Colonic mucosa (tissue), 4 donors: ENCODE measurements at regions not wholly inside any gene's neighbourhood (a gene's known extent, or its start where the extent isn't known, plus 50 kb on each side); places are given as distances from the start of the nearest gene placed in this dataset.

Experiments used
- DNase-seq: peaks from one replicate; pipeline ENCODE4 v3.0.0-alpha.2; 2020
- H3K27ac ChIP-seq: fragments of 200-600 bp; one replicate; pipeline ENCODE4 v1.8.0; 2021
- H3K27me3 ChIP-seq: fragments of 200-600 bp; one replicate; pipeline ENCODE4 v1.8.0; 2021
- H3K36me3 ChIP-seq: fragments of 200-600 bp; one replicate; pipeline ENCODE4 v1.8.0; 2021
- H3K4me1 ChIP-seq: fragments of 200-600 bp; one replicate; pipeline ENCODE4 v1.8.0; 2021; ENCODE audit warnings: mild to moderate bottlenecking
- H3K4me3 ChIP-seq: fragments of 200-600 bp; one replicate; pipeline ENCODE4 v1.8.0; 2021
- H3K9ac ChIP-seq, 2 donors: one replicate each; pipeline ENCODE4 v1.7.0; 2013; ENCODE audit warnings: control low read depth in 2 of 2, low read depth in 2 of 2, low read length in 2 of 2
- H3K9me3 ChIP-seq: fragments of 200-600 bp; one replicate; pipeline ENCODE4 v1.8.0; 2021
- CTCF ChIP-seq: fragments of 200-600 bp; IDR thresholded peaks from one replicate; pipeline ENCODE4 v1.8.0; 2022; ENCODE audit warnings: antibody characterized with exemption, mild to moderate bottlenecking
- intact Hi-C: fragments of 100-400 bp; cut with DNase I; formaldehyde crosslinking; loops from one replicate; pipeline ENCODE4 v1.14.1; 2022
- donor health status: healthy.
- donor health status: DM: no; HTN: no; CAD: no.
- donor health status: DM: no; HTN: no; CAD: no.

DNA sequence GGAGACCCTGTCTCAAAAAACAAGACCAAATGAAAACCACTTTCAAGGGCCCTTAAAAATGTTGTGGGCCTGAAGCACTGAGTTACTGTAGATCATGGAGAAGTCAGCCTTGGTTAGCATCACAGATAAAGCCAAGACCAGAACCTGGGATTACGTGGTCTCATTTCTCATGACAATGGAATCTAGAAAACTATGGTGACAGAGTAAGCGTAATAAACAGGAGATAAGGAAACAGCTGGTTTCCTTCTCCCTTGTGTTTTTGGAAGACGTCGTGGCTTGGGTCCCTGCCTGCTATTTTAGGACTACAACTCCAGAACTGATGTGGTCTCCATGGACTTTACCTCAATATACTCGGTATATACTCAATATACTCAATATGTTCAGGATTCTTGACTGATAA, 180.7 kb upstream of the ZFHX3 start:
- no peak for TF ChIP-seq CTCF
- Histone ChIP-seq H3K36me3 (no peaks in the 10 kb centered on the region), H3K27me3 (no peaks in the 10 kb centered on the region), H3K4me1 (no peaks in the 10 kb centered on the region), H3K4me3 (no peak overlapping the region), H3K27ac (no peak overlapping the region), H3K9me3 (no peaks in the 10 kb centered on the region), H3K9ac (no peak overlapping the region)
- intact Hi-C loops: no loop called here
- no peak for DNase-seq

GRCh38 chr16:73226675-73227074, 178.7 kb upstream of the ZFHX3 start:
- Histone ChIP-seq H3K4me3 (no peak overlapping the region), H3K4me1 (no peaks in the 10 kb centered on the region), H3K27ac (no peak overlapping the region), H3K9me3 (no peaks in the 10 kb centered on the region), H3K36me3 (no peaks in the 10 kb centered on the region), H3K9ac (no peak overlapping the region), H3K27me3 (no peaks in the 10 kb centered on the region)
- no peak for TF ChIP-seq CTCF
- intact Hi-C loops: no loop called here
- DNase-seq: no peak

DNA sequence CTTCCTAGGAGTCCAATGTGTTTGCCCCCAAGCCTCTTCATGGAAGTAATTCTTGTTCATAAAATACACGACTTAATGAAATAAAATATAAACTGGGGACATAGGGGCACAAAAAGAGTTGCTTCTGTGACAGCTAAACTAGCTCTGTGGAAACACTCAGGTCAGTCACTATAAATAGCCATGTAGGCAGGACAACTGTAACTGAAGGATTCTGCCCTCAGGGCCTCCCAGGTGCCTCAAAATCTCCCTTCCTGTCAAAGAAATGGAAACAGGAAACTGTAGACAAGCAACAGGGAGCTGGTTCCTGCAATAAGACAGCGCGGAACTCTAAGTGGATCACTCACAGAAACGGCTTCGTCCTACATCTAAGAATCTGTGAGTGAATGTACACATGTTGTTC, 178.1 kb upstream of the ZFHX3 start:
- Histone ChIP-seq H3K27ac (no peak overlapping the region), H3K36me3 (no peaks in the 10 kb centered on the region), H3K9me3 (no peaks in the 10 kb centered on the region), H3K9ac (no peak overlapping the region), H3K4me1 (no peaks in the 10 kb centered on the region), H3K27me3 (no peaks in the 10 kb centered on the region), H3K4me3 (no peak overlapping the region)
- intact Hi-C loops: no loop called here
- DNase-seq: no peak
- TF ChIP-seq CTCF: no peak

DNA sequence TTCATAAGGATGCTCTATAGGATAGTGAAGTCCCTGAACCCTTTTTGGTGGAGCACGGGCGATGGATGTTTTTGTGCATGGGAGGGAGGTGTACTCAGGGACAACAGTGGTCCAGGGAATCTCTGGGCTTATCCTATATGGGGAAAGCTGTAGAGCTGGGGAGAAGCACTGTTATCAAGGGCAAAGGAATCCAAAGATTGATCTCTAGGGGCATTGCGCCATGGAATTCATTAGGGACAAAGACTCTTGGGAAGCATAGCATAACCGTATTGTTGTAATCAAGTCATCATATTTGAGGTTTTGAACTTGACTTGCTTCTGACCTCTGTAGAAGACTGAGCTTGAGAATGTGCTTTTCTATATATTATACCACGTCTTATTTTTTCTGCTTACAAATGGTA, 172.9 kb upstream of the ZFHX3 start:
- intact Hi-C loops: no loop called here
- Histone ChIP-seq H3K4me3 (no peak overlapping the region), H3K9ac (no peak overlapping the region), H3K4me1 (no peaks in the 10 kb centered on the region), H3K9me3 (no peaks in the 10 kb centered on the region), H3K27me3 (no peaks in the 10 kb centered on the region), H3K27ac (no peak overlapping the region), H3K36me3 (no peaks in the 10 kb centered on the region)
- no peak for TF ChIP-seq CTCF
- no peak for DNase-seq

GRCh38 chr16:73219176-73219575, 171.2 kb upstream of the ZFHX3 start:
- no peaks in the 10 kb centered on the region for H3K27me3 ChIP-seq
- H3K4me3 ChIP-seq: no peak overlapping the region
- no peak overlapping the region for H3K27ac ChIP-seq
- no peak for TF ChIP-seq CTCF
- intact Hi-C loops: no loop called here
- no peak for DNase-seq
- no peaks in the 10 kb centered on the region for H3K9me3 ChIP-seq
- no peaks in the 10 kb centered on the region for H3K4me1 ChIP-seq
- no peaks in the 10 kb centered on the region for H3K36me3 ChIP-seq
- no peak overlapping the region for H3K9ac ChIP-seq

GRCh38 chr16:73217654-73218053, 169.7 kb upstream of the ZFHX3 start:
- Histone ChIP-seq H3K4me1 (no peaks in the 10 kb centered on the region), H3K9me3 (no peaks in the 10 kb centered on the region), H3K9ac (no peak overlapping the region), H3K27me3 (no peaks in the 10 kb centered on the region), H3K36me3 (no peaks in the 10 kb centered on the region), H3K4me3 (no peak overlapping the region), H3K27ac (no peak overlapping the region)
- intact Hi-C loops: no loop called here
- no peak for DNase-seq
- TF ChIP-seq CTCF: no peak
